ACHN (cell line): ENCODE measurements at regions not wholly inside any gene's neighbourhood (a gene's known extent, or its start where the extent isn't known, plus 50 kb on each side); places are given as distances from the start of the nearest gene placed in this dataset.

Experiments used
- DNase-seq: peaks from one replicate; pipeline ENCODE4 v3.0.0-alpha.2; 2015
- in situ Hi-C: cut with HindIII; loops from 2 replicates; pipeline ENCODE4 v1.10.0; 2017; ENCODE audit warnings: low sequenced_read_pairs, low pct_ligation_motif_present, low pct_unique_long_range_greater_than_20kb

GRCh38 chr1:218717575-218717974, 372.4 kb downstream of the TGFB2 start:
- in situ Hi-C loops, result no loop called here
- no peak for DNase-seq

- DNase-seq, result no peak
- in situ Hi-C loops, result no loop called here
Observed at GRCh38 chr1:218718206-218718605, 373.1 kb downstream of the TGFB2 start.

GRCh38 chr1:218718977-218719376, 373.8 kb downstream of the TGFB2 start:
- in situ Hi-C loops, result no loop called here
- DNase-seq, result no peak

- in situ Hi-C loops, result no loop called here
- no peak for DNase-seq
Observed at GRCh38 chr1:218728898-218729565, 383.9 kb downstream of the TGFB2 start.

GRCh38 chr1:218735436-218736032, 390.4 kb downstream of the TGFB2 start:
- in situ Hi-C loops, result no loop called here
- no peak for DNase-seq

GRCh38 chr1:218739426-218739825, 394.3 kb downstream of the TGFB2 start:
- in situ Hi-C loops, result no loop called here
- DNase-seq, result no peak

- no peak for DNase-seq
- in situ Hi-C loops, result no loop called here
Observed at GRCh38 chr1:218741852-218742251, 396.7 kb downstream of the TGFB2 start.

- no peak for DNase-seq
- in situ Hi-C loops, result no loop called here
Observed at GRCh38 chr1:218742467-218743262, 397.5 kb downstream of the TGFB2 start.

- DNase-seq, result no peak
- in situ Hi-C loops, result no loop called here
Observed at GRCh38 chr1:218743861-218744505, 398.8 kb downstream of the TGFB2 start.

GRCh38 chr1:218748071-218748470, 402.9 kb downstream of the TGFB2 start:
- in situ Hi-C loops, result no loop called here
- DNase-seq, result no peak

- in situ Hi-C loops, result no loop called here
Observed at GRCh38 chr1:218750216-218750970, 405.3 kb downstream of the TGFB2 start.

GRCh38 chr1:218751208-218751948, 406.2 kb downstream of the TGFB2 start:
- in situ Hi-C loops, result no loop called here
- DNase-seq, result no peak

More at GRCh38 chr1:218750216-218750970, 405.3 kb downstream of the TGFB2 start:
- DNase-seq, result no peak

GRCh38 chr1:218752126-218752525, 407.0 kb downstream of the TGFB2 start:
- no peak for DNase-seq
- in situ Hi-C loops, result no loop called here

- in situ Hi-C loops, result no loop called here
- DNase-seq, result no peak
Observed at GRCh38 chr1:218754477-218754876, 409.3 kb downstream of the TGFB2 start.

- in situ Hi-C loops, result no loop called here
- DNase-seq, result peak; percentile 47
Observed at GRCh38 chr1:218755128-218755527, 410.0 kb downstream of the TGFB2 start.

- no peak for DNase-seq
- in situ Hi-C loops, result no loop called here
Observed at GRCh38 chr1:218759795-218760194, 413.9 kb upstream of the LYPLAL1 start.

- peak; percentile 14 for DNase-seq
- in situ Hi-C loops, result no loop called here
Observed at GRCh38 chr1:218760601-218761570, 412.8 kb upstream of the LYPLAL1 start.
